NCI-H146 treated with DMSO at 0.1 percent for 48 hours (cell line): ENCODE measurements at regions not wholly inside any gene's neighbourhood (a gene's known extent, or its start where the extent isn't known, plus 50 kb on each side); places are given as distances from the start of the nearest gene placed in this dataset.

ENCODE experiments used
- DNase-seq: peaks from one replicate; lab custom pipeline; 2025; ENCODE audit not compliant: unreplicated experiment; lab: John Stamatoyannopoulos, UW

DNA sequence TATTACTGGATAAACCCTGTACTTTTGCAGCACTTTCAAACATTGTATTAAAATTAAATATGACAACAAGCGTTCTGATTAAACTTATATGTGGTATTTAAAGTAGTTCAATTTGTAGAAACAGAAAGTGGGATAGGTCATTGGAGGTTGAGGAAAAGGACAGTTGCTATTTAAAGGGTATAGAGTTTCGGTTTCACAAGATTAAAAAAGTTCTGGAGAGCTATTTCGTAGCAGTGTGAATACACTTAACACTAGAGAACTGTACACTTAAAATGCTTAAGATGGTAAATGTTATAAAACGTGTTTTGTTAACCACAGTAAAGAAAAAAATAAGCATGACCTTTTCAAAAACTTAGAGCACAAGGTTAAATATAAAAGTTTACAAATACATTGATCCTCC, 382.1 kb downstream of the BRINP1 start:
- DNase-seq, result no peak

DNA sequence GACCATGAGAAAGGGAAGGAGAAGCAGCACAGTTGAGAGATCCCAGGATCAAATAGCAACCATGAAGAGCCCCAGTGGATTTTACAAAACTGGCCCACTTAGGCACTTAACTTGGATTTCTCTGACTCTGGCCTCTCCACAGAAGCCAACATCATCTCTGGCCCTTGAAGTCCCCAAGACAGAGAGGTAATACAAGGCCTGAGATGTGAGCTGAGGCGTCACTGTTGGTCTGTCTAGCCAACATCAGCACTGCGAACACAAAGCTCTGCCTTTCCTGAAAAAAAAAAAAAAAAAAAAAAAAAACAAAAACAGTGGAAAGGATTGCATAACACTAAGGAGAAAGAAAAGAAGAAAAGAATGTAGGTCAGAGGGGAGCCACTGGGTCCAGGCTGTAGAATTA, 378.3 kb downstream of the BRINP1 start:
- no peak for DNase-seq

DNA sequence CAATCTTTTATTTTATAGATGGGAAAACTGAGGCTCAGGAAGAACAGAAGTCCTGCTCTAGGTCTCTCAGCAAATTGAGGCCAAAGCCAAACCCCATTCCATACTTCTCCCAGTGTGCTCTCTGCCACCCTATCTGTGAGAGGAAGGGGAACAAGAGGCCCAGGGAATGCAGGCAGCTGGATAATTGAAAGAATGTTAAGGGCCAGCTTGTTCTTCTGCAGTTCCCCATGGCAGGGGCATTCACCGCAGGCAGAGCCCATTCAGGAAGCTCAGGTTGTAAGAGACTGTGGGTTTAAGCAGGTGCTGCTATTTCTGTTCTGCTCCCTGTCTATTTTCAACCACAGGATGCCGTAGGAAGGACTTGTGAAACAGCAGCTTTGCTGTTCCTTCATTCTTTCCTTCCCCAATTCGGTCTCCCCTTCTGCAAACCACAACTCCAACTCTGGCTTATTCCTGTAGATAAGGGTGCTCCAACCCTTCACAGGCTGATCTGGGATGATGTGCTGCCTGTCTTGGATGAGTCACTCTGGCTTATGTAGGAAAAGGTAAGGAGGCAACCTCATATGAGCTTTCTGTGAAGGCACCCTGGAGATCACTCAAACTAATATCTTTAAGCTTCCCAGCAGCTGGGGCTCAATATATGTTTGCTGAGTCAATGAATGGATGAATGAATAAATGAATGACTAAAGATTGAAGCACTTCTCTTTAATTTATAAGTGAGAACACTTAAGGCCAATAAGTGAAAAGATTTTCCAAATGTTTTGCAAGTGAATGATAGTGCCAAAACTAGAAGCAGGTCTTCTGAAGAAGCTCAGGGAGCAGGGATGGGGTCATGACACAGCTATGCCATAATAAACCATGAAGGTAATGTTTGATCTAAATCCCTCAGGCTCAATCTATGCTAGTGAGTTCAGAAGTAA, 377.6 kb downstream of the BRINP1 start:
- no peak for DNase-seq

- DNase-seq, result no peak
Observed at GRCh38 chr9:118992813-118993794, 376.1 kb downstream of the BRINP1 start.

DNA sequence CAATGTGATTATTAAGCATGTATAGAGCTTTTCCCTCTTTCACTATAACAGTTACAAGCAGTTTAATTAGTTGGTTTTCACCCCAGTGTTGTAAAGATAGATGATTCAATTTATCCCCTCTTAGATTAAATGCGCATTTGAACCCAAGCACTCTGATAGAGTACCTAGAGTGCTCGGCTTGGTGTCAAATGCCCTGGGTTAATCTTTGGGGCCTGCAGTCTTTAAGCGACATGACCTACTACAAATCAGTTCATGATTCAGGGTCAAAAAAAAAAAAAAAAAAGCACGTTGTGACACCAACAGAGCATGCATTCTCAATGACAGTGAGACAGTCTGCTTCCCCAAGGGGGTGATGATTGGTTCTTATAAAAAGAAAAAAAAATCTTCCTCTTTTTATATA, 375.3 kb downstream of the BRINP1 start:
- DNase-seq, result no peak

DNA sequence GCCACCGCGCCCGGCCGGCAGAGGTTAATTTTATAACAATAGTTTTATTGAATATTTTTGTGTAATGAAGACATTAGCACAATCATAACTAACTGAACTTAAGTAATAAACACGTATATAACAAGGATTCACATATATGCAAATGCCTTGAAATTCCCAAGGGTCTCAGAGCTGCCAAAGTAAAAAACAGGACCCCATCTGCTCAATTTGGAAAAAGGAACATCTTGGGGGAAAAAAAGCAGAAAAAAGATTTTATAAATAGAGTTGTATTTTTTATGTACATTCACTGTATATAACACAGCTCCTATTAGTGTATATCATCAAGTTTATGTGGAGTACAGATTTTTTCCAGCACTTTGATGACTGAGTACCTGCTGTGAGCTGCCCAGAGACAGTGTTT, 366.7 kb downstream of the BRINP1 start:
- no peak for DNase-seq

DNA sequence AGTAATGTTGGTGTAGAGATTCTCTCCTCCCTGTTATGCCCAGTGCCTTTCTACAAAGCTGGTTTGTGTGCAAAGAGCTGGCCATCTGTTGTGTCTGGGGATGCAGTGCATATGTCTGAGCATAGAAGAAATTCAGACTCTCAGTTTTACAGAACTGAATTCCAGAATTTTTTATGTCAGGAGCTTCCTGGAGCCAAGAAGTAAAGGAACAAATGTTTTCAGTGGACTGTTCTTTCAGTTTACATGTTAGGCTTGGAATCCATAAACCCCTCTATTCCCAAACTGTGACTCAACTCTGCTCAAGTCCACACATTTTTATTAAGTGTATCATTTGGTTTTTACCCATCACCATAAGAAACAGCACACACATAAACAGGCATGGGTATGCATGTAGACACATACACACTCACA, 366.0 kb downstream of the BRINP1 start:
- DNase-seq, result no peak

GRCh38 chr9:119003882-119004617, 365.2 kb downstream of the BRINP1 start:
- DNase-seq, result no peak

- no peak for DNase-seq
Observed at GRCh38 chr9:119004618-119004990, 364.6 kb downstream of the BRINP1 start.

GRCh38 chr9:119005162-119005561, 364.1 kb downstream of the BRINP1 start:
- DNase-seq, result no peak

GRCh38 chr9:119009249-119009648, 360.0 kb downstream of the BRINP1 start:
- DNase-seq, result no peak

DNA sequence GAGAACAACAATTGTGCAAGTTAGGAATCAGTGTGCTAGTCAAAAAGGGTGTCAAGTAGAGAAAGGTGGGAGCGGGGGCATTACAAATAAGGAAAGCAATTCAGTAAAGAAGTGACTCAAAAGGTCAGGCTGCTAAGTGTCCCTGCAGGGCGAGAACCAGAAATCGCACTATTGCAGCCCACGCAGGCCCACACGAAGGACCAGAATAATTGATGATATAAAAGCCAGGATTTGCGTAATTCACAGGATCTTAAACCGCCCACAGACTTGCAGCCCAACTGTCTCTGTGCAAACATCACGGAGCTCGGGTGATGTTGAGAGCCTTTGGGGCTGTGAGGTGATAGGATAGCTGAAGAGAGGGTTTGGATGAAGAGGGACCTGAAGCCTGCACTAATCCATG, 349.0 kb downstream of the BRINP1 start:
- DNase-seq, result no peak

- DNase-seq, result no peak
Observed at GRCh38 chr9:119020730-119021333, 348.4 kb downstream of the BRINP1 start.

DNA sequence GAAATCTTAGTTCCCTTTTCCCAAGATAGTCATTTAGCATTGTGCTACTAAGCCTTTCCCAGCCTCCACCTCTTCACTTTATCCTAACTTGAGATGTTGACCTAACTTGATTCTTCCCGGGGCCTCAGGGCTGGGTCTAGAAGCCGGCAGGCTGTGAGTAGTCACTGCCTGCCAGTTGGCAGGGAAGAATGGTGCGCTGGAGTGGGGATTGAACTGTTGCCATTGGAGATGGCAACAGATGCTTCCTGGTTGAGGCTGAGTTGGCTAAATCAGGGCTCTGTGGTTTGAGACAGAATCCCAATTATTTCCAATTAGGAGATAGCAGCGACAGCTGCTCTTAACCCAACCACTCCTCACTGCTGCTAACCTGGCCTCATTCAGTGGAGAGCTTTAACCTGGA, 343.1 kb downstream of the BRINP1 start:
- no peak for DNase-seq

DNA sequence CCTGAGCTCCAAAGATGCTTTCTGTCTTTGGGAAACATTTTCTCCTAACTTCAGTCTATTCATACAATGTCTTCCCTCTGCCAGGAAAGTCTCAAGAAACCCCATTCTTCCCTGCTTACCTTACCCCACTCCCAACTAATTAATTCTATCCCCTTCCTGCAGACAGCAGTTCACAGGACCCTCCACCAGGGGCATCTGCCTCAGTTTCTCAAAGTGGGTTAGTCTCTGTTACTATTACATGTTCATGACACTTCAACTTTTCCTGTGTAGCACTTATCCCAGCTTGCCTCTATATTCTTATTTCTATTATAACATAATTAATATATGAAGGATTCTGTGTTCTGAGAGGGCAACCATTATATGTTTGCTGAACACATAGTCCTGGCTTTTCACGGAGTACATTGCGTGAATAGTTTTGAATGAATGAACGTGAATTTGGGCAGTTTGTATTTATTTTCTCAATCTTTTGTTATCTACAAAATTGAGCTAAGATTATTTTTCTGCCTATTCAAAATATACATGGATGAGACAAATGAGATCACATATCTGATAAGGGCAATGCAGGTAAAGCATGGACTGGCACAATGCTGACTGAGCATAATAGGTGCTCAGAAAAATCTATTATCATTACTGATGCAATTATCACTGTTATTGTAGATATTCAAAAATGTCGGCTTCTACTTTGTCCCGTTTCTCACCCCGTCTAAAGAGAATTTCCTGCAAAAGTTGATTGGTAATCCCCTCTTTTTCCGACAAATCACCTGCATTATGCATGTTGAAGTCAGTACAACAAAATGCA, 341.1 kb downstream of the BRINP1 start:
- no peak for DNase-seq

DNA sequence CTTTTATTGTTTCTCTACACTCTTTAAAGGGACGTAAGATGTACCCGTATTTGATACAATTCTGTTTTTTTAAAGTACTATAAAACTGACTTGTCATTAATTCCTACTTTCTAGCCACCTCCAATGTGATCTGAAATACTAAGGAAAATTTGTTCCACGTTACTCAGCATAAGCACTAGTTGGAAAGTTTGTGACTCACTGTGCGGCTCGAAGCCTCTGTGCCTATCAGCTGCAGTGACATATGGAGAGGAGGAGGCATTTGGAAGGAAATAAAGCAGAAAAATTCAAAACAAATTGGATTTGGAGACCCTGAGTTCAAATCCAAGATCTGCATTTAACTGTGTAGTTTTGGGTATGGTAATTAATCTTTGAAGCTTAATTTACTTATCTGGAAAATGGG, 339.3 kb downstream of the BRINP1 start:
- no peak for DNase-seq

DNA sequence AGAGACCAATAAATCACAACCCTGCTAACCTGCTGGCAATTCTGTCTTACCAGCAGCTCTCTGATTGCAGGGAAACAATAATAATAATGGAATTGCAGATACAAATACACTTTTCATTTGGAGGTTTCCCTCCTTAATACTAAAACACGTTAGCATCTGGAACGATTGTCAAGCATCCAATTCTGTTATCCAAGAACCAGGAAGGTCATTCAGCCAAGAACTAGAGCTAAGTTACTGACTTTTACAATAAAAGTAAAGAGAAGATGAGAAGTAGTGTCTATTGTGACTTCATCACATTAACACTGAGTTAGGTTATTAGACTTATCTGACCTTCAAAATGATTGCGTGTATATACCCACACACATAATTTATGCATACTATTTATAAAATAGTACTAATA, 335.6 kb downstream of the BRINP1 start:
- no peak for DNase-seq

DNA sequence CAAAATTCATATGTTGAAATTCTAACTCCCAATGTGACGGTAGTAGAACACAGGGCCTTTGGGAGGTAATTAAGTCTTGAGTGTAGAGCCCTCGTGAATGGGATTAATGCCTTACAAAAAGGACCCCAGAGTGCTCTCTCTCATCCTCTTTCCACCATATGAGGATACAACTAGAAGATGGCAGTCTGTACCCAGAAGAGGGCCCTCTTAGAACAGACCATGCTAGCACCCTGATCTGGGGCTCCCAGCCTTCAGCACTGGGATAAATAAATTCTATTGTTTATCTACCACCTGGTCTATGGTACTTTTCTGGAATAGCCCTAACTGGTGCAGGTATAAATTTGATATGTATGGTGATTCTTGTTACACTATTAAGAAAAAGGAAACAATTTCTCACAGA, 332.3 kb downstream of the BRINP1 start:
- no peak for DNase-seq

- DNase-seq, result no peak
Observed at GRCh38 chr9:119043996-119044395, 325.2 kb downstream of the BRINP1 start.

DNA sequence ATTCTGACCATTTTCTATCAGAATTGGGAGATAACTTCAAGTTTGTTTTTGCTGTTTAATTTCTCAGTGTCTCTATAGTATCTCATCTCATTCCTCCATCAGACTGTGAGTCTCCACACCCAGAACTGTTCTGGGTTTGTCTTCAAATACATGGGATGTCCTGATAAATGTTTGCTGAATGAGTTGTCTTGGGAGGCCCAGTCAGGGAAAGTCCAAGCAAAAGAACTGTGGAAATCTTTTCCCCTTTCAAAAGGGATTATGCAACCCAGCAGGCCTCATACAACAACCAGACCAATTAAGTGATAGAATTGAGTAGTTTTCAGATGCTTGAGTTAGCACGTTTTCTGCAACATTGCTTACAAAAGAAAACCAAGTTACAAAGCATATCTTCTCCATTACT, 324.4 kb downstream of the BRINP1 start:
- no peak for DNase-seq
